OCI-LY3 (cell line): ENCODE measurements at regions not wholly inside any gene's neighbourhood (a gene's known extent, or its start where the extent isn't known, plus 50 kb on each side); places are given as distances from the start of the nearest gene placed in this dataset.
A peak's percentile ranks its signal among the peaks of the same experiment; 100 is the strongest.

Source experiments
- H2AFZ ChIP-seq: fragments of 200-600, 300-600 bp; shearing (Covaris generic); 2 replicates; pipeline ENCODE4 v1.6.0; 2014; ENCODE audit warnings: antibody characterized with exemption, low read depth, low read length
- H3K27ac ChIP-seq: fragments of 200-600, 300-600 bp; sonication (generic); 2 replicates; pipeline ENCODE4 v1.5.1; 2014; ENCODE audit warnings: mild to moderate bottlenecking, low read length, moderate library complexity, mixed read lengths
- H3K27me3 ChIP-seq: fragments of 200-600, 300-600 bp; sonication (generic); 2 replicates; pipeline ENCODE4 v1.6.1; 2014; ENCODE audit warnings: low read depth, low read length, mixed read lengths
- H3K36me3 ChIP-seq: fragments of 200-600, 300-600 bp; sonication (generic); replicated peaks from 2 replicates; pipeline ENCODE3; 2014; ENCODE audit warnings: low read depth, low read length, mixed read lengths
- H3K4me1 ChIP-seq: fragments of 300-600, 200-600 bp; sonication (generic); 2 replicates; pipeline ENCODE4 v1.6.1; 2014; ENCODE audit warnings: low read length, mixed read lengths
- H3K4me2 ChIP-seq: fragments of 200-600, 300-600 bp; sonication (generic); 2 replicates; pipeline ENCODE4 v1.6.1; 2014; ENCODE audit warnings: low read length, mixed read lengths
- H3K4me3 ChIP-seq: fragments of 300-600, 200-600 bp; sonication (generic); 2 replicates; pipeline ENCODE4 v1.5.1; 2014; ENCODE audit warnings: antibody characterized with exemption, mild to moderate bottlenecking, low read length, moderate library complexity
- H3K79me2 ChIP-seq: fragments of 300-600, 200-600 bp; shearing (Covaris generic); 2 replicates; pipeline ENCODE4 v1.6.1; 2014; ENCODE audit warnings: mild to moderate bottlenecking, low read length, mixed read lengths
- H3K9ac ChIP-seq: fragments of 300-600, 200-600 bp; shearing (Covaris generic); 2 replicates; pipeline ENCODE4 v1.6.0; 2014; ENCODE audit warnings: mild to moderate bottlenecking, low read length, moderate library complexity
- H3K9me3 ChIP-seq: fragments of 200-600, 300-600 bp; shearing (Covaris generic); 2 replicates; pipeline ENCODE4 v1.6.1; 2014; ENCODE audit warnings: low read length, mixed read lengths; ENCODE audit not compliant: insufficient read depth
- H4K20me1 ChIP-seq: fragments of 200-600, 300-600 bp; sonication (generic); 2 replicates; pipeline ENCODE4 v1.6.1; 2016; ENCODE audit warnings: low read length, mixed read lengths; ENCODE audit not compliant: insufficient read depth
- EZH2phosphoT487 ChIP-seq: fragments of 200-600 bp; shearing (Covaris generic); IDR thresholded peaks from 2 replicates; pipeline ENCODE4 v1.6.1; 2018; ENCODE audit warnings: antibody characterized with exemption, mixed run types, low read depth
- TF ChIP-seq, protein P1 (sequence below): fragments of 200-600, 300-600 bp; sonication (generic); IDR thresholded peaks from 2 replicates; pipeline ENCODE4 v1.5.1; 2014; ENCODE audit warnings: antibody characterized with exemption, low read length, low read depth

DNA sequence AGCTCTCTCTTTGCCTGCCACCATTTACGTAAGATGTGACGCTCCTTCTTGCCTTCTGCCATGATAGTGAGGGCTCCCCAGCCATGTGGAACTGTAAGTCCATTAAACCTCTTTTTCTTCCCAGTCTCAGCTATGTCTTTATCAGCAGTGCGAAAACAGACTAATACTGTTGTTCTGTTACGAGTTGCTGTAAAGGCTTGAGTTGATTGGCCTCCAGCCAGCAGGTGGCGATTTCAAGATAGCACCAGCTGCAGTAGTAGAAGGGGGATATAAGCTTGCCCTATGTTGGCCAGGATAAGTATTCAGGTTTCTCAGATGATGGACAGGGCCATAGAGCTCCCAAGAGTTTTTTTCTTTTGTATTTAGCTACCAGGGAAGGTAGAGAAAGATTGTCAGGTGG is 385.5 kb downstream of the MZT1 start:
- no peak overlapping the region for H3K27ac ChIP-seq
- H2AFZ ChIP-seq, result no peak overlapping the region
- H3K79me2 ChIP-seq, result no peaks in the 10 kb centered on the region
- no peak overlapping the region for H3K4me2 ChIP-seq
- no peaks in the 10 kb centered on the region for H3K4me1 ChIP-seq
- TF ChIP-seq EZH2phosphoT487, result no peak
- TF ChIP-seq, protein P1, sequence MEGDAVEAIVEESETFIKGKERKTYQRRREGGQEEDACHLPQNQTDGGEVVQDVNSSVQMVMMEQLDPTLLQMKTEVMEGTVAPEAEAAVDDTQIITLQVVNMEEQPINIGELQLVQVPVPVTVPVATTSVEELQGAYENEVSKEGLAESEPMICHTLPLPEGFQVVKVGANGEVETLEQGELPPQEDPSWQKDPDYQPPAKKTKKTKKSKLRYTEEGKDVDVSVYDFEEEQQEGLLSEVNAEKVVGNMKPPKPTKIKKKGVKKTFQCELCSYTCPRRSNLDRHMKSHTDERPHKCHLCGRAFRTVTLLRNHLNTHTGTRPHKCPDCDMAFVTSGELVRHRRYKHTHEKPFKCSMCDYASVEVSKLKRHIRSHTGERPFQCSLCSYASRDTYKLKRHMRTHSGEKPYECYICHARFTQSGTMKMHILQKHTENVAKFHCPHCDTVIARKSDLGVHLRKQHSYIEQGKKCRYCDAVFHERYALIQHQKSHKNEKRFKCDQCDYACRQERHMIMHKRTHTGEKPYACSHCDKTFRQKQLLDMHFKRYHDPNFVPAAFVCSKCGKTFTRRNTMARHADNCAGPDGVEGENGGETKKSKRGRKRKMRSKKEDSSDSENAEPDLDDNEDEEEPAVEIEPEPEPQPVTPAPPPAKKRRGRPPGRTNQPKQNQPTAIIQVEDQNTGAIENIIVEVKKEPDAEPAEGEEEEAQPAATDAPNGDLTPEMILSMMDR, result no peak
- H3K27me3 ChIP-seq, result no peaks in the 10 kb centered on the region
- no peak overlapping the region for H3K4me3 ChIP-seq
- H4K20me1 ChIP-seq, result no peaks in the 10 kb centered on the region
- no peaks in the 10 kb centered on the region for H3K36me3 ChIP-seq
- no peaks in the 10 kb centered on the region for H3K9me3 ChIP-seq
- no peak overlapping the region for H3K9ac ChIP-seq

DNA sequence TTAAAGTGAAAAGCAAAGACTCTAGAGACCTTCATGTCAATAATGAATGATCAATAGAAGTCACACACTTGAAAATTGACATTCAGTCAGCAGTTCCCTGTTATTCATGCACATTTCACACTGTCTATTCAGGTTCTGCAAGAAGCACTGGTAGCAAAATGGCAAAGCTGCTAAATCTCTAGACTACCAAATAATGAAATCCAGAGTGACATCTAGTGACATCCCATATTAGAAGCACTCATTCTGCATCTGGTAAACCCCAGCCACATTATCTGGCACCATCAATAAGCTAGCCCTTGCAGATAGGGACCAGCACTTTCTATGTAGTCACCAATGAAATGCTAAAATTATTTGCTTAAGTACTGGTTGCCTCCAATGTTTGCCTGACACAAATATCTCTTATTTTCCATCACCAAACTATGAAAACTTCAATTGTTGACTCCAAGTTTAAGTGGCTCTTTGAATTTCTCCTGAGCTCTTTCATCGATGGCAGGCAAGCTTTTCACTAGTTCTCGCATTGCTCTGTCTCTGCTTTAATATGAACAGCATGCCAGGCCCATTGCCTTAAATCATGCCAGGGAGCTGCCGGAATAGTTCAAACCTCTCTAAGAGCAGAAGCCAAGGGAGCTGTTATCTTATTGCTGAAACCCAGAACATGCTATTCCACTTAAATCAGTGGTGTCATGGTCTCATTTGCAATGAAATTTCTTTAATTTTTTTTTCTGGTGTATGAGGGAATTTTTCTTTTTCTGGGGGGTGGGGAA is 409.9 kb downstream of the MZT1 start:
- H3K9me3 ChIP-seq, result 0 out of 2 replicates have a peak, but pooled peaks cover 4% of the 10 kb centered on the region
- H3K9ac ChIP-seq, result no peak overlapping the region
- TF ChIP-seq EZH2phosphoT487, result no peak
- TF ChIP-seq, protein P1, result peak; percentile 19; the same call in 1 of the 2 replicates
- H3K4me3 ChIP-seq, result no peak overlapping the region
- H3K4me2 ChIP-seq, result no peak overlapping the region
- H2AFZ ChIP-seq, result no peak overlapping the region; the same call in 1 of the 2 replicates
- H3K4me1 ChIP-seq, result no peaks in the 10 kb centered on the region
- no peaks in the 10 kb centered on the region for H3K27me3 ChIP-seq
- H4K20me1 ChIP-seq, result no peaks in the 10 kb centered on the region
- no peaks in the 10 kb centered on the region for H3K79me2 ChIP-seq
- H3K27ac ChIP-seq, result no peak overlapping the region
- H3K36me3 ChIP-seq, result no peaks in the 10 kb centered on the region

DNA sequence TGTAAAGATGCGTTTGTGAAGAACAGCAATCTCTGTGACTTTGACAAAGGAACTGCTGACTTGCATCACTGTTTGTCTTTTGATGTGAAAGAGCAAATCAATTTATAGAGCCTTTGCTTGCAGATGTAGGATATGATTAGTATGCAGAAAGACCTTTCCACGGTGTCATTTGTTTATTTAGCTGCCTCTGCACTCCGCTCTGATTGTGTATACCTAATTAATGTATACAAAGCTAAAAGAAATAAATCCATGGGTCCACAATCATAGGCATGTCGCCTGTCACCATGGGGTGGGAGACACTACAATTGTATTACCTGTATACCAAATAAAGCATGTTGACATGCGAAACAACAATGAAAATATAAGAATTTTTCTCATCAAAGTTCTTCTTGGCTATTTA is 410.7 kb downstream of the MZT1 start:
- TF ChIP-seq, protein P1, result no peak
- no peak for TF ChIP-seq EZH2phosphoT487
- 0 out of 2 replicates have a peak, but pooled peaks cover 4% of the 10 kb centered on the region for H3K9me3 ChIP-seq
- H3K4me2 ChIP-seq, result no peak overlapping the region
- H3K36me3 ChIP-seq, result no peaks in the 10 kb centered on the region
- H3K79me2 ChIP-seq, result no peaks in the 10 kb centered on the region
- no peak overlapping the region for H3K4me3 ChIP-seq
- H4K20me1 ChIP-seq, result no peaks in the 10 kb centered on the region
- H3K4me1 ChIP-seq, result no peaks in the 10 kb centered on the region
- no peak overlapping the region for H3K27ac ChIP-seq
- no peaks in the 10 kb centered on the region for H3K27me3 ChIP-seq
- H2AFZ ChIP-seq, result no peak overlapping the region
- H3K9ac ChIP-seq, result no peak overlapping the region

DNA sequence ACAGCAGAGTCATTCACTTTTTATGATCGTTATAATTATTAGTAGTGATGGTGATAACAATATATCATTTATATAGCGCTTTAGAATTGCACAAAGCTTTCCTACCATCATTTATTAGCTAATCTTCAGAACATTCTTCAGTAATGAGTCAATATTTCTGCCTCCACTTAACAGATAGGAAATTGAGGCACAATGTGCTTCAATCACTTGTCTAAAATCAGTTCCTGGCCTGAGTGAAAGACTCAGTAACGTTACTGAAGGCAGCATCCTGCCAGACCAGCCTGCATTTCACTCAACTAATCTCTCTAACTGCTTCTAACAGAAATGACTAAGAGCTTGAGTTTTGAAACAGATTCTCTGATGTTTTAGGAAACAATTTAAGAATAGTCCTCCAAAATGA is 412.1 kb downstream of the MZT1 start:
- TF ChIP-seq EZH2phosphoT487, result no peak
- TF ChIP-seq, protein P1, result no peak
- Histone ChIP-seq H3K79me2 (no peaks in the 10 kb centered on the region), H4K20me1 (no peaks in the 10 kb centered on the region), H3K4me1 (no peaks in the 10 kb centered on the region), H3K27me3 (no peaks in the 10 kb centered on the region), H2AFZ (no peak overlapping the region), H3K4me2 (no peak overlapping the region), H3K9me3 (no peaks in the 10 kb centered on the region), H3K4me3 (no peak overlapping the region), H3K36me3 (no peaks in the 10 kb centered on the region), H3K27ac (no peak overlapping the region), H3K9ac (no peak overlapping the region)
